ENCODE measurements at regions not wholly inside any gene's neighbourhood (a gene's known extent, or its start where the extent isn't known, plus 50 kb on each side); places are given as distances from the start of the nearest gene placed in this dataset.
A peak's percentile ranks its signal among the peaks of the same experiment; 100 is the strongest.

GRCh38 chr1:38371505-38371844 lies 324.9 kb upstream of the POU3F1 start:
- no peaks in the 10 kb centered on the region for H4K20me1 ChIP-seq (ENCODE audit: insufficient read depth, low read length)
- H3K4me3 ChIP-seq (ENCODE audit: low read depth, low read length, poor library complexity, severe bottlenecking) = no peak overlapping the region
- no peaks in the 10 kb centered on the region for H3K4me1 ChIP-seq (ENCODE audit: insufficient read depth, low read length, poor library complexity, severe bottlenecking)
- H2AFZ ChIP-seq (ENCODE audit: low read length) = no peak overlapping the region
- intact Hi-C loops (cut with micrococcal nuclease; ENCODE audit: unreplicated experiment) = no loop called here
- no peak overlapping the region for H3K4me2 ChIP-seq (ENCODE audit: low read length)
- H3K9me3 ChIP-seq (ENCODE audit: low read length) = peaks cover 6% of the 10 kb centered on the region; the same call in 1 of the 2 replicates
- H3K27ac ChIP-seq (ENCODE audit: low read depth, low read length, poor library complexity, severe bottlenecking) = no peak overlapping the region
- ChIA-PET POLR2A (no interaction called here), CTCF (ENCODE audit: unreplicated experiment) (interaction anchor here (0.5 kb wide), 1 partner anchor 1300 kb away, joined by 3 read pairs; no protein-coding TSS in a partner anchor)
- BruUV-seq (replicated peaks) = no TSS peak
- no peaks in the 10 kb centered on the region for H3K9me2 ChIP-seq (ENCODE audit: insufficient read depth, low read length)
- no peak for TF ChIP-seq CTCF (conservative IDR thresholded peaks at IDR 0.05; ENCODE audit: low read length)
- no peaks in the 10 kb centered on the region for H3K36me3 ChIP-seq (ENCODE audit: insufficient read depth, low read length)
- peak; percentile 4 for DNase-seq (ENCODE audit: low spot score)
- no peaks in the 10 kb centered on the region for H3K79me2 ChIP-seq (ENCODE audit: insufficient read depth, low read depth, low read length)

- DNase-seq (ENCODE audit: low spot score) = no peak
- peaks cover 6% of the 10 kb centered on the region; the same call in 1 of the 2 replicates for H3K9me3 ChIP-seq (ENCODE audit: low read length)
- ChIA-PET POLR2A (no interaction called here), CTCF (ENCODE audit: unreplicated experiment) (interaction anchor here (0.5 kb wide), 1 partner anchor 1300 kb away, joined by 3 read pairs; no protein-coding TSS in a partner anchor)
- TF ChIP-seq EZH2phosphoT487 (IDR thresholded peaks at IDR 0.05; ENCODE audit: borderline replicate concordance, low read depth, low read length) (no peak), CTCF (conservative IDR thresholded peaks at IDR 0.05; ENCODE audit: low read length) (no peak)
- no peak overlapping the region for H2AFZ ChIP-seq (ENCODE audit: low read length)
- no peaks in the 10 kb centered on the region for H4K20me1 ChIP-seq (ENCODE audit: insufficient read depth, low read length)
- BruUV-seq (replicated peaks) = no TSS peak
- no peak overlapping the region for H3K4me2 ChIP-seq (ENCODE audit: low read length)
- H3K4me1 ChIP-seq (ENCODE audit: insufficient read depth, low read length, poor library complexity, severe bottlenecking) = no peaks in the 10 kb centered on the region
- H3K9me2 ChIP-seq (ENCODE audit: insufficient read depth, low read length) = no peaks in the 10 kb centered on the region
- H3K4me3 ChIP-seq (ENCODE audit: low read depth, low read length, poor library complexity, severe bottlenecking) = no peak overlapping the region
- H3K27ac ChIP-seq (ENCODE audit: low read depth, low read length, poor library complexity, severe bottlenecking) = no peak overlapping the region
- intact Hi-C loops (cut with micrococcal nuclease; ENCODE audit: unreplicated experiment) = no loop called here
- H3K36me3 ChIP-seq (ENCODE audit: insufficient read depth, low read length) = no peaks in the 10 kb centered on the region
- no peaks in the 10 kb centered on the region for H3K79me2 ChIP-seq (ENCODE audit: insufficient read depth, low read depth, low read length)
These were observed 324.3 kb upstream of the POU3F1 start for GRCh38 chr1:38370716-38371504.

GRCh38 chr1:38365242-38365641 lies 318.6 kb upstream of the POU3F1 start:
- no peak for DNase-seq (ENCODE audit: low spot score)
- no peaks in the 10 kb centered on the region for H3K9me2 ChIP-seq (ENCODE audit: insufficient read depth, low read length)
- TF ChIP-seq CTCF (conservative IDR thresholded peaks at IDR 0.05; ENCODE audit: low read length) = no peak
- TF ChIP-seq EZH2phosphoT487 (IDR thresholded peaks at IDR 0.05; ENCODE audit: borderline replicate concordance, low read depth, low read length) = no peak
- H3K4me3 ChIP-seq (ENCODE audit: low read depth, low read length, poor library complexity, severe bottlenecking) = no peak overlapping the region
- H4K20me1 ChIP-seq (ENCODE audit: insufficient read depth, low read length) = no peaks in the 10 kb centered on the region
- CTCF ChIA-PET (ENCODE audit: unreplicated experiment) = no interaction called here
- POLR2A ChIA-PET = no interaction called here
- H3K9me3 ChIP-seq (ENCODE audit: low read length) = no peaks in the 10 kb centered on the region
- BruUV-seq (replicated peaks) = no TSS peak
- no peak overlapping the region for H3K4me2 ChIP-seq (ENCODE audit: low read length)
- H3K79me2 ChIP-seq (ENCODE audit: insufficient read depth, low read depth, low read length) = no peaks in the 10 kb centered on the region
- H2AFZ ChIP-seq (ENCODE audit: low read length) = no peak overlapping the region
- H3K4me1 ChIP-seq (ENCODE audit: insufficient read depth, low read length, poor library complexity, severe bottlenecking) = no peaks in the 10 kb centered on the region
- H3K27ac ChIP-seq (ENCODE audit: low read depth, low read length, poor library complexity, severe bottlenecking) = no peak overlapping the region
- no peaks in the 10 kb centered on the region for H3K36me3 ChIP-seq (ENCODE audit: insufficient read depth, low read length)
- intact Hi-C loops (cut with micrococcal nuclease; ENCODE audit: unreplicated experiment) = no loop called here
